DMS53 treated with DMSO at 0.1 percent for 48 hours (cell line): ENCODE measurements at regions not wholly inside any gene's neighbourhood (a gene's known extent, or its start where the extent isn't known, plus 50 kb on each side); places are given as distances from the start of the nearest gene placed in this dataset.

ENCODE experiments used
- DNase-seq: peaks from one replicate; lab custom pipeline; 2025; ENCODE audit not compliant: unreplicated experiment; lab: John Stamatoyannopoulos, UW

DNA sequence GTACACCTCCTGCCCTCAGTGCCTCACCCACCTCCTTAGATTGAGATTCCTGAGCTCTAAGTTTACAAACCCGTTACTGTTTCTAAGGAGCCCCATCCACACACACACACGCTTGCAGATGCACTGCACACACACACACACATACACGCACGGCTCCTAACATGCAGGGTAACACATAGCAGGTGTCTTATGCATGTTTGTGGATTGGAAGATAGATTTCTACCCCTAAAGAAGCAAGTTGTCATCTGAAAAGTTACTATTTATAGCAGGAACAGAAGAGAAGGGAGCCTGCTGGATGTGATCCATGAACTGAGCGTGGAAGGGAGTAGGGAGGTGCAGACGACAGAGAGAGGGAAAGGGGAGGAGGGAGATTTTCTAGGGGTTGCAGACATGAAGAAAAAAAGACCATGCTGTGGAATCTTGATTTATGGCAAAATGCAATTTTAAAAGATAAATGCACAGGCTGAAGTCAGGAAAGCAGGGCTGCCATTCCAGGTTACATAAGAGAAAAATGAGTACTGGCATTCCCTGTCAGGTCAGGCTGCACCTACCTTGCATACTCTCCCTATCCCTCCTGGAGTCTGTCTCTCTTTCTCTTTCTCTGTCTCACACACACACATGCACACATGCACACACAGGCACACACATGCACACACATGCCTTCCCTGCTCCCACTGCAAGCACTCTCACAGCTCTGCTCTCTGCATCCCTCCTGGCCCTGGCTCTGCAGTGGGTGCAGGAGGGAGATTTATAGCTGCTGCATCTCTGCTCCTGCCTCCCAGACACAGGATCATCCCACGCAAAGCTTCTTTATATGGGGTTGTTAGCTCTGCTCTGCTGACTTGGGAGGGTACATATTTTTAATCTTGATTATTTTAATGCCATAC, 192.6 kb upstream of the MYT1L start:
- DNase-seq: no peak

DNA sequence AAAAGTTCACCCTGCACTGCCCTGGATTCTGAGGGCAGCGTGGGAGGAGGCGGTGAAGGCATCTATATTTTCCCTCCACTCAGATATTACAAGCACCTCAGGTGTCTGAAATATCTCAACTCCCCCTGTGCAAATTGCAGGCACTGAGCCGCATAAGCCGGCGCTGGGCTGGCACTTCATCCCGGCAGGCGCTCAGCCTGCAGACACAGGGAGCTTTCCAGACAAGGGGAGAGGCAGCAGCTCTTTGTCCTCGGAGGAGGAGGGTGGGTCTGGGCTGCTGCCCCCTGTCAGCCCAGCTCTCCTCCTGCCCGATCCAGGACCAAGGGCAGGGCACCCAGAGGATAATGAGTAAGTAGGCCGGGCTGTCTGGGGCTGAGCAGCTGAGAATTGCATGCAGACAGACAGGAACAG, 189.3 kb upstream of the MYT1L start:
- DNase-seq: no peak

DNA sequence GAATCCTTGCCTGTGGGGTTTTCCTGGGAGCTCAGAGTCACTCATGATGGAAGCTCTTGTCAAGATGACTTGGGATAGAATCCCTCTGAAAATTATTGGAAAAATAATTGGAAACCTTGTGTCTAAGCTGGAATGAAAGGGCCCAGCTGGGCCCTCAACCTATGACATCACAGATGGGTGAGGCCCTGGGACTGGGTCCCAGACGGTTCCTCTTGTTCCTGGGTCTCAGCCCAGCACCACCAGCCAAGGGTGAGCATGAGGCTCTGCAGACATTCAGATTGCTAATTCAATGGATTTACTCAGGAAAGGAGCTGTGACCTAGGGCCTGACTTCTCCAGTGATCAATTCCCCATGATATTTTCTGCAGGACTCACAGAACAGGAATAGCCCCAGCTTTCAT, 188.3 kb upstream of the MYT1L start:
- no peak for DNase-seq

DNA sequence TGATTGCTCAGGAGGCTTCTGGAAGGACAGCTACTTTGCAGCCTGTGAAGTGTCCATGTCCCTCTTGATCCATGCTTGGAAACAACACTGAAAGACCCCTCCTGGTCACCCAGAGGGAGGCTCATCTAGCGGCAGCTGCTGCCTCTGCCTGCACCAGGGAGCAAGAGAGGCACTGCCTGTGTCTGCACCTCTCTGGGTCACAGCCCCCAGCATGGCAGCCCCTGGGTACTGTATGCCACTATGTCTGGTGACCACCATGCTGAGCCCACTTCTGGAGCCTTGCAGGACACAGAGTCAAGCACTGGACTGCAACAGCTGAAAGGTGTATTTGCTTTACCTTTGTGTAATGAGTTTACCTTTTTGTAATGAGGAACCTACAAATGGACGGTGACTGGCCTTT, 186.3 kb upstream of the MYT1L start:
- no peak for DNase-seq

GRCh38 chr2:2516386-2516785, 185.3 kb upstream of the MYT1L start:
- DNase-seq: no peak

DNA sequence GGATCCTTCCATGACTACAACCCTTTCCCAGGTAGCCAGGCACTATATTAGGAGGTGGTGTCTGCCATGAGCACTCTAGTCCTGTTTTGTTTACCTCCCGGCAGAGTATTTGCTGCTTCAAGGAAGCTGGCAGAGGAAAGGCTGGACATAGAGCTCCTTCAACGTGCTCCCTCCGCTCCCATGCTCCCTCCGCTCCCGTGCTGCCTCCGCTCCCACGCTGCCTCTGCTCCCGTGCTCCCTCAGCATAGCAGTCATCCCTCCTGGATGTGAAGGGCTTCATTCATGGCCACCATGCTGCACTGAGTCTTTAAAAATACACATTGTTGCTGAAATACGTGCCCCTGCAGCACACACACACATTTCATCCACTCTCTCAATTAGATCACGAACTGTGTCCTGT, 181.9 kb upstream of the MYT1L start:
- DNase-seq: no peak

DNA sequence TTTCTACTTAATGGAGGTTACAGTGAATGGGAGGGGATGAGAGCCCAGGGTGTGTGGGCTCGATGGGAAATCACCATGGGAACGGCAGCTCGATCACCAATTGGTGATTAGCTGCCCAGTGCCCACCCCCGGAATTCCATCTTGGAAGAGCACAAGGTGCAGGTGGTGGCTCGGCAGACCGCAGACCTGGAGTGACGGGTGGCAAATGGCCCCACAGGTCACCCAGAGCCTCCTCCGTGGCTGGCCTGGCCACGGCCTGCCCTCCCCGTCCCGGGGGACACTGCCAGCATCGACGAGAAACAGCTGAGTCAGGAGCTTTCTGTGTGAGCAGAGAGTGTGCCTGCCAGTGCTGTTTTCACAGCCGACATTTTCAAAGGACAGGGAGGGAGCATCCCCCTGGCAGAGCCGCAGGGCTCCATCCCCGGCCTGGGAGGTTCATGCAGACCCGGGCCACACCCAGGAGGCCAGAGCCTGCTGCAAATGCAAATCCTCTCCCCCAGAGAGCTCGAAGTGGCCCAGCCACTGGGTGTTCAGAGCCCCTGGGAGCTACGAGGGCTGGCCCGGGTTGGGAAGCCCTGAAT, 176.4 kb upstream of the MYT1L start:
- no peak for DNase-seq

DNA sequence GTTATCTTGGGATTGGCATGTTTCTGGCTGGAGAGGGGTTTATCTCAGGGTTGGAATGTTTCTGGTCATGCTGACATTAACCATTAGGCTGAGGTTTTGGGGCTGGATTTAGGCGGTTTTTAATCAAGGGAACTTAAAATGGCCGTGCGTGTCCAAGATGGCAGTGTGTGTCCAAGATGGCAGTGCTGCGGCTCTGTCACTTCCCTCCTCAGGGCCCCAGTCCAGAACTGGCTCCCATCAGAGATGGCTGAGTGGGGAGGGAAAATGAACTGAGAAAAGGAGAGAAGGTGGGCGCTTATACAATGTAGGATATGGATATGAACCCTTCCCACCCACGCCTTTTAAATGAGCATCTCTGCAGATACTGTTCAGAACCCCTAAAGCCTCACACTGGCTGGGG, 175.5 kb upstream of the MYT1L start:
- DNase-seq: no peak

DNA sequence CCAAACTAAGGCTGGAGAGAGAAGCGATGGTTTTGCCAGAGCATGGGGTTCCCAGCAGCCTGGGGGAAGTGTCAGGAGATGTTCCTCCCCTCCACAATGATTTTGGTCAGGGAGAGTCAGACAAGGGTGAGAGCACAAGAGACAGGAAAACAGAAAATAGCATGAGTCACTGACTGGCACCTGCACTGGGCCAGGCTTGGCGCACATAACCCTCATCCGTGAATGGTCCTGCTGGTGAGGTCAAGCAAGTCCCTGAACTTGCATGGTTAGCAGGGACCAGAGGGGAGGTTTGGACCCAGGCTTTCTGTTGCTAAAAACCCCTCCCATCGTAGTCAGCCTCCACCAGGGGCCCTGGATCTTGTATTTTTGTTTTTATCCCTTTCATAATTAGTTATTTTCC, 174.5 kb upstream of the MYT1L start:
- no peak for DNase-seq

DNA sequence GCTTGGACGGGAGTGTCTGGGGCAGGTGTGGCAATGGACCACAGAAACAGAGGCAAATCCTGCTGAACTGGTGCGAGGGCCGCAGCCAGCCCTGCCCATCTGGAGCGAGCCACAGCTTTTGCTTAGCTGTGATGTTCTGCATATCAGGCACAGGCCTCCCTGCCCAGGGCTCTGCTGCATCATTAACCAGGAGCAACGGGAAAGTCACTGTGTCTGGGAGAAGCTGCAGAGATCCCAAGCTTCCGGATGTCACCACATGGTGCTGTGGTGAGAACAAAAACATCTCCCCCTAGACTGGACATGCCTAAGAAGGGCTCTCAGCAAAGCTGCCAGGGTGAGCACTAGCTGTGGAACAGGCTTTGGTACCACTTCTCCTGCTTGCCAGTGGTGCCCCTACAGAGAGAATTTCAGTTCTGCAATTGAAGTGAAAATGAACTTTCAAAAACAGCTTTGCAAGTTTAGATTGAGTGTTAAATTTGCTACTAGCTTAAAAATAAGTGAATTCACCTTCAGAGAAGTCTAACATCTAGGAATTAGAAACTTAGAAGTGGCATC, 172.9 kb upstream of the MYT1L start:
- no peak for DNase-seq

DNA sequence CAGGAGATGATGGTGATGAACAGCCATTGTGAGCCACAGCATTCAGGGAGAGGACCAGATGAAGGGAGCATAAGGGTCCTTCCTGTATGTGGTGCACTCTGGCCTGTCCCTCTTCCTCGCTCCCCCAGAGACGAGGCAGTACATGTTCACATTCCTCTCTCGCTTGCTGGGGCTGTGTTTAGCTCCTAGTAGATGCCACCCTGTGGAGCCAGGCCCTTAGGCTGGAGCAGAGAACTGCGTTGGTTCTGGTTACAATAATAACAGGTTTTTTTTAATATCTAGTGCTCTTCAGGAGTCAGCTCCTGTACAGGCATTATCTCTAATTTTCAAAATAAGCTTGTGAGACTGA, 171.1 kb upstream of the MYT1L start:
- no peak for DNase-seq

- DNase-seq: no peak
These were observed 170.6 kb upstream of the MYT1L start for GRCh38 chr2:2501454-2502200.

DNA sequence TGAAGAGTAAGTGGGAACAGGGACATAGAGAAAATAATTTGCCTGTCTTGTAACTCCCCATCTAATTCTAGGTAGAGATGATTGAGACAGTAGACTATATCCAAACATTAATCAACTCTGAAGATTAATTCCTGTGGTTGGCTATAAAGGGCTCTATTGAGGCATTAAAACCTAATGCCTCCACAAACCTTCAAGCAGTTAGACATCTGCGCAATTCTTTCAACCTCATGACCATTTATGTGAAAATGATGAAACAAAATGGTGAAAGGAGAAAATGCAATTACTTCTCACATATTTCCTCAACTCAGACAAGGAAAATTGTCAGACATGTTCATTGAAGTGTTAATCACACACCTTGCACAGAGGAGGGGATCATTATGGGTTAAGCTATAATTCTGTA, 164.5 kb upstream of the MYT1L start:
- no peak for DNase-seq

DNA sequence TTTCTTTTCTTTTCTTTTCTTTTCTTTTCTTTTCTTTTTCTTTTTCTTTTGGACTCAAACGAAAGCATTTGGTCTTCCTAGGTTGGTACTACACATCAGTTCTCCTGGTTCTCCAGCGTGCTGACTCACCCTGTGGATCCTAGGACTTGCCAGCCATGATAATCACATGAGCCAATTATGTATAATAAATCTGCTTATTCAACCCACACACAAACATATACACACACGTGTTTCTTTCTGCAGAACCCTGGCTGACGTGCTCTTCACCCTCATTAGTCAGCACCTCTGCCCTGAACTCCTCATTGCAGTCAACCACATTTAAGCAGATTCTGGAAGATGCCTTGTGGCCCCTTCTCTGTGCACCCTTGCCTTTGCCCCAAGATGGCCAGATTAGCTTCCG, 162.4 kb upstream of the MYT1L start:
- DNase-seq: no peak

GRCh38 chr2:2492800-2493199, 161.7 kb upstream of the MYT1L start:
- DNase-seq: no peak

GRCh38 chr2:2491964-2492363, 160.9 kb upstream of the MYT1L start:
- no peak for DNase-seq

DNA sequence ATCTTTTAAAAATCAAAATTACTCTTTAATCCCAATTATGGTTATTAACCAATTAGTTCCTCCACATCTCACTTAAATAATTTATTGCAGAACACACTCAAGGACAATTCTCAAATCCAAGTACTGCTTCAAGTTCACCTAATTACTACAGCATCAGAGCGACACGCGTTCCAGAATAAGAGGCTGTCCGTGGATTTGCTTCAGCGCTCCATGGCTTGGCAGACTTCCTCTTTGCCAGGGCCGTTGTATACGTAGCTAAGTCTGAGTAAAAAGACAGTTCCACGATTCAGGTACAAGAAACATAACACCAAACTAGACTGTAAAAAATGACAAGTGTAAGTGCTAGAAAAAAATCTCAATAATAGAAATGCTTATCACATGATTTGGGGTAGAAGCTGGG, 153.2 kb upstream of the MYT1L start:
- no peak for DNase-seq

DNA sequence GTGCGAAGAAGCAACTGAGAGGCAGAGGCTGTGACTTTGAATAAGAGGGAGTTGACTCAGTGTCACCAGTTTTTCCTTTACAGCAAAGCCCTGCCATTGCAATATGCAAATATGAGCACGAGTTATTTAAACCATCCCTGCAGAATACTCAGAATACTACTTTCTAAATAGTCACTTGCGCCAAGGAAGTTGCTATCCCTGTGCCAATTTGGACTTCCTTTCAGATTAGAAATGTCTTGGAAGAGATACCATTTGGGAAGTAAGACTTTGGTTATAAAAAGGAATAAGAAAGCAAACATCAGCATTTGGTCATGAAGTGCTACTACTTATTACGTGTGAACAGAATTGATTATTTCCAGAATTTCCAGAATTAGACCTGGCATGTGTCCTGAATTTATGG, 151.8 kb upstream of the MYT1L start:
- no peak for DNase-seq

DNA sequence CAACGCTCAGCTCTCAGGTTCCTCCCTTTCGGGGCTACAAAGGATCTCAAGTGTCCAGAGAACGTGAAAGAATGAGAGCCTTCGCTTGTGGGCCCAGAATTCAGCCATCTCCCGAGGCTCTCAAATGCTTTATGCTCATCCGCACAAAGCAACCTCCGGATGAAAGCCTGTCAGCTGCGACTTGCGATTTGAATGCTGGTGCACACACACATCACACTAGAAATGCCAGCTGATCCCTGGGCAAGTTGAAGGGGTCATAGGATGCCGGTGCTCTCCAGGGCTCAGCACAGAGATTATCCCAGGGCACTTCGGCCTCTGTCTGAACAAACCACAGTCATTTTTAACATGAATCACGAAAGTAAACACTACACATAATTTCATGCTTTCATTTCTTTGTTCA, 141.8 kb upstream of the MYT1L start:
- no peak for DNase-seq

DNA sequence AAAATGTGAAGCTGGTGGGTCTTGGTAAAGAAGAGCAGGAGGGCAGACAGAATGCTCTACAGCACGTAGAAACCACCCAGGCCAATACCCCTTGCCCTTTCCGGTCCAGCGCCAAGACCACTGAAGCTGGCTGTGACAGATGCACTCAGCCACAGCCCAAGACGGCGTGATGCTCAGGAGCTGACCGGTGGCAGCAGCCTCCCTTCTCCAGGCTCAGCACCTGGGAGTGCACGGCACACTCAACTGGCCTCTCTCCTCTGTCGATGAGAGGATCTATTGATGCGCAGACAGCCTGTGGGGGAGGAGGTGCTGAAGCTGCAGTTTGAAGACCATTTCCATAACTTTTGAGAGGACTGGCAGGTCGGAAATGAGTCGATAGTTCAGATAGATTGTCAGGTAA, 141.0 kb upstream of the MYT1L start:
- DNase-seq: no peak

DNA sequence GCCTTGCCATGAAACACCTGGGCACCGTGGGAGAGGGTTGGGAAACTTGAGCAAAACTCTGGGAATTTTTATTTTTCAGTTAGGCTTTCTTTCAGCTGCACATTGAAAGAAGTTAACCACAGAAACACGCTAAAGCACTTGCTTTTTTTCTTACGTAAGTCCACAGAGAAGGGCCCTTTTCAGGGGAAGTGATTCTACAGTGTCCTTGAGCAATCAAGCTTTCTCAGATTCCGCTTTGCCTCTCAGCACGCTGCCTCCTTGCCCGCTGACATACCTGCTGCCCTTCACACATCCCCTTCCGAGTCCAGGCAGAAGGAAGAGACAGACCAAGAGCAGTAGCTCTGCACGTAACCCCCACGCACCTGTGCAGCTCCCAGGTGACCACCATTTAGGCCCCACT, 135.5 kb upstream of the MYT1L start:
- no peak for DNase-seq

DNA sequence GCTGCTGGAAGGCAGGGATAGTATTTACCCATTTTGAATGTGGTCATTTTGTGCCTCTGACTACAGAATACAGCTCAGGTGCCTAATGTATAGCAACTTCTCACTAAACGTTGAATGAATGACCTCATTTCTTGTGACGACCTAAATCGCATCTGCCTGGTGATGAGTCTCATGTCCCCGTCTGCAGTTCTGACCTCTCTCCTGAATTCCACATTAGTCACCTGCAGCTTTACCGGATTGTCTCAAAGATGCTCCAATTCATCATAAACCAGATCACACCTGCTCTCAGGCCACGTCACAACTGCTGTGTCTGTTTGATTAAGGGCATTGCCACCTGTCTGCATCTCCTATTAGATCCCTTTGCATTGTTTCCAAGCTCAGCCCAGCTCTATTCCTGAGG, 133.6 kb upstream of the MYT1L start:
- no peak for DNase-seq
